ENCODE measurements at regions not wholly inside any gene's neighbourhood (a gene's known extent, or its start where the extent isn't known, plus 50 kb on each side); places are given as distances from the start of the nearest gene placed in this dataset.

GRCh38 chr18:67218556-67218955, 298.0 kb downstream of the DSEL start:
- Histone ChIP-seq H3K23me2 (ENCODE audit: insufficient read length, low read depth, low read length, poor library complexity, severe bottlenecking) (no peaks in the 10 kb centered on the region), H3K23ac (ENCODE audit: insufficient read length, low read depth, low read length) (no peak overlapping the region), H2BK15ac (ENCODE audit: low read depth, low read length) (no peak overlapping the region), H3K27me3 (ENCODE audit: insufficient read depth, low read length) (no peaks in the 10 kb centered on the region), H3K9me3 (ENCODE audit: control insufficient read depth, low read depth, low read length) (no peaks in the 10 kb centered on the region), H3K4ac (ENCODE audit: low read depth, low read length) (no peak overlapping the region), H3K56ac (ENCODE audit: insufficient read length, low read depth, low read length) (no peak overlapping the region), H3K9ac (ENCODE audit: extremely low read depth, insufficient read length, low read length) (no peak overlapping the region), H3K4me2 (ENCODE audit: insufficient read depth, insufficient read length, low read length) (no peak overlapping the region), H2AK5ac (ENCODE audit: insufficient read length, low read length) (no peak overlapping the region), H4K8ac (replicated peaks; ENCODE audit: insufficient read length, low read depth, low read length) (no peak overlapping the region), H3K79me2 (ENCODE audit: insufficient read depth, low read length) (no peaks in the 10 kb centered on the region), H3T11ph (ENCODE audit: low read length) (no peak overlapping the region), H4K91ac (ENCODE audit: insufficient read length, low read depth, low read length) (no peak overlapping the region), H2BK120ac (ENCODE audit: low read depth, low read length, poor library complexity, severe bottlenecking) (no peak overlapping the region), H4K20me1 (ENCODE audit: control insufficient read depth, insufficient read depth, insufficient read length) (no peaks in the 10 kb centered on the region), H3K14ac (ENCODE audit: insufficient read depth, low read length) (no peak overlapping the region), H3K18ac (ENCODE audit: insufficient read length, low read depth, low read length) (no peak overlapping the region), H3K4me1 (ENCODE audit: insufficient read depth, low read length) (no peaks in the 10 kb centered on the region), H2BK12ac (ENCODE audit: insufficient read length, low read depth, low read length) (no peak overlapping the region), H2BK20ac (ENCODE audit: low read depth, low read length, poor library complexity, severe bottlenecking) (no peak overlapping the region), H4K5ac (ENCODE audit: insufficient read length, low read depth, low read length) (no peak overlapping the region), H3K79me1 (ENCODE audit: insufficient read depth, low read depth, low read length, poor library complexity, severe bottlenecking) (no peaks in the 10 kb centered on the region), H2BK5ac (ENCODE audit: insufficient read length, low read length) (no peak overlapping the region), H2AFZ (ENCODE audit: low read length) (no peak overlapping the region), H3K27ac (ENCODE audit: insufficient read length, low read depth, low read length) (no peak overlapping the region)
- Mint-ChIP-seq H3K27me3 (ENCODE audit: low read depth) (no peaks in the 10 kb centered on the region), H3K36me3 (ENCODE audit: insufficient read depth in 1 of 3, low read depth in 3 of 3) (no peaks in the 10 kb centered on the region), H3K9me3 (no peaks in the 10 kb centered on the region; a peak in 1 of 5 replicates), H3K27ac (no peak overlapping the region), H3K4me3 (no peak overlapping the region), H3K4me1 (0 out of 4 replicates have a peak, but pooled peaks cover 0 to 2% of the 10 kb centered on the region in 2 experiments)
- no CpG with 5 or more reads among the region's 3 CpGs for WGBS (ENCODE audit: extremely low coverage, insufficient read length, low lambda C conversion rate)
- TF ChIP-seq CTCF (conservative IDR thresholded peaks at IDR 0.05) = no peak
- no peak for DNase-seq
